Neural progenitor cell (in vitro differentiated cells): ENCODE measurements at regions not wholly inside any gene's neighbourhood (a gene's known extent, or its start where the extent isn't known, plus 50 kb on each side); places are given as distances from the start of the nearest gene placed in this dataset.

Experiments used
- CTCF ChIP-seq: fragments of 200-600 bp; sonication (generic); IDR thresholded peaks from 2 replicates; pipeline ENCODE4 v1.5.1; 2017; ENCODE audit warnings: antibody characterized with exemption, mild to moderate bottlenecking
- EZH2 ChIP-seq: fragments of 200-600 bp; sonication (generic); IDR thresholded peaks from 2 replicates; pipeline ENCODE4 v1.6.1; 2017; ENCODE audit warnings: antibody characterized with exemption, mild to moderate bottlenecking, moderate library complexity
- EZH2phosphoT487 ChIP-seq: fragments of 200-600 bp; sonication (generic); IDR thresholded peaks from 2 replicates; pipeline ENCODE4 v1.6.1; 2017; ENCODE audit warnings: antibody characterized with exemption

DNA sequence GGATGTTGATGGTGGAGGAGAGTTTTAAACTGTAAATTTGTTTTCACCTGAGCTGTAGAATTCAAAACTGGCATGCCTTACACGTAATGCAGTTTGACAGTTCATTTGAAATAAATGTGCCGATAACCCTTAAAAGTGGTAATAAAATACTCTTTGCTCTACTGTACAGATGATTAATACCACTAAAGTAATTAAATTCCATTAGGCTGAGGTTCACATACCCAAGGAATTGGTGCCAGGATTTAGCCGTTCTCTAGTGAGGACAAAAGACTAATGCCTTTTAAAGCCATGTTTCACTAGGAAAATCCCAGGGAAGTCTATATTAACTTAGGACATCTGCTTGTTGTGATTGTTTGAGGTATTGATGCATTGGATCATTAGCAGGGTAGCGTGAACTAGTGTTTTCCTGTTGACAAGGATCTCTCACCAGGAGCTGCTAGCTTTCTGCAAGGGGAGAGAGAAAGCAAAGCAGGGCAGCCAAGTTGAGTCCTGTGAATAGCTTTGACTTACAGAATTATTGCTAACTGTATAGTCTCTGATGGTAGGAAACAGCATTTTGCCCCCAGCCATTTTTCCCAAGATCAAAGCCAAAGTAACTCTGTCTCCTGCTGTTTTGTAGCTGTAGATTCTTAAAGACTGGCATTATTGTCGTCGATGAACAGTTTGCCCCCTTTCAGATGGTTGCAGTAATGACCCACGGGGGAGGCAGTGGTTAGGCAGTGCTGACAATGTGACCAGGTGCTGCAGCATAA lies 280.9 kb upstream of the FANCL start:
- TF ChIP-seq CTCF (no peak), EZH2 (no peak), EZH2phosphoT487 (no peak)
